ENCODE measurements at regions not wholly inside any gene's neighbourhood (a gene's known extent, or its start where the extent isn't known, plus 50 kb on each side); places are given as distances from the start of the nearest gene placed in this dataset.

DNA sequence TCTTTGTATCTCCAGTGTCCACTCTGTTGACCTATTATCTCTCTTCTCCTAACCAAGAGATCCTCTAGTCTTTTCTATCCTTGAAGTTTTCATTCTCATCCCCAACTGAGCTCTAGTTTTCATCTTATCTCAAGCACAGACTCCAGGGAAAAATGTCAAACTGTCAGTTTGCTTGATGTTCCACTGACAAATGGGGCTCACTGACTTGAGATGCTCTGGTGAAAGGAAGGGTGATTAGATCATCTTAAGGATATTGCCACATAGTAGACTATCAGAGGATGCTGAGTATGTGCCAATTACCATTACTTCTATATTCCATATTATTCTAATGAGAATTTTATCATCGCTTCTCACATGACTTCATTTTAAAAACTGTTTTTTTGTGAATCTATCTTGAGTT lies 2008.2 kb downstream of the ARAP2 start:
- no peak for TF ChIP-seq POLR2A (IDR thresholded peaks at IDR 0.05)
- TF ChIP-seq, protein P1, sequence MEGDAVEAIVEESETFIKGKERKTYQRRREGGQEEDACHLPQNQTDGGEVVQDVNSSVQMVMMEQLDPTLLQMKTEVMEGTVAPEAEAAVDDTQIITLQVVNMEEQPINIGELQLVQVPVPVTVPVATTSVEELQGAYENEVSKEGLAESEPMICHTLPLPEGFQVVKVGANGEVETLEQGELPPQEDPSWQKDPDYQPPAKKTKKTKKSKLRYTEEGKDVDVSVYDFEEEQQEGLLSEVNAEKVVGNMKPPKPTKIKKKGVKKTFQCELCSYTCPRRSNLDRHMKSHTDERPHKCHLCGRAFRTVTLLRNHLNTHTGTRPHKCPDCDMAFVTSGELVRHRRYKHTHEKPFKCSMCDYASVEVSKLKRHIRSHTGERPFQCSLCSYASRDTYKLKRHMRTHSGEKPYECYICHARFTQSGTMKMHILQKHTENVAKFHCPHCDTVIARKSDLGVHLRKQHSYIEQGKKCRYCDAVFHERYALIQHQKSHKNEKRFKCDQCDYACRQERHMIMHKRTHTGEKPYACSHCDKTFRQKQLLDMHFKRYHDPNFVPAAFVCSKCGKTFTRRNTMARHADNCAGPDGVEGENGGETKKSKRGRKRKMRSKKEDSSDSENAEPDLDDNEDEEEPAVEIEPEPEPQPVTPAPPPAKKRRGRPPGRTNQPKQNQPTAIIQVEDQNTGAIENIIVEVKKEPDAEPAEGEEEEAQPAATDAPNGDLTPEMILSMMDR (IDR thresholded peaks at IDR 0.05), result no peak
- 81 to 100% (median 91%) methylated on average over 1 of the region's 1 CpG for WGBS, 4 donors
- intact Hi-C loops (cut with DNase I), result no loop called here

DNA sequence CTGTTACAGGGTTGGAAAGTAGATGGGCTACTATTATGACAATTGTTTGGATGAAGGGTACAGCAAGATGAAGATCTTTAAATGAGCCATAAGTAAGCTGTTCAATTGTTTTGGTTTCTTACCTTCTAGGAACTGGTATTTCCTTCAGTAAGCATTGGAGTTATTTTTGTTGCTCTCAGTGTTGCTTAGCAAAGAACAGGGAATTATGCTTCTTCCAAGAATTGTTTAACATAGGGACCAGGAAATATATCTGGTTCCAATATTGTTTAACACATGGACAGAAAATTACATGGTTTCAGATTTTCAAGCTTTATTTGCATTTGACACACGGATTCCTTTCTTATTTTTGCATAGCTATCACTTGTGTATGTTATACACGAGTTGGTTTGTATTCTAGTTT lies 1999.0 kb downstream of the ARAP2 start:
- intact Hi-C loops (cut with DNase I), result no loop called here
- no peak for DNase-seq
- TF ChIP-seq, protein P1 (IDR thresholded peaks at IDR 0.05), result no peak
- no peak for TF ChIP-seq POLR2A (IDR thresholded peaks at IDR 0.05)
- Histone ChIP-seq H3K4me3 (no peak overlapping the region), H3K27ac (no peak overlapping the region), H3K27me3 (no peaks in the 10 kb centered on the region), H3K9me3 (replicated peaks in 1 of 3) (no peaks in the 10 kb centered on the region), H3K36me3 (replicated peaks in 1 of 2) (no peaks in the 10 kb centered on the region), H3K4me1 (replicated peaks in 1 of 2) (no peaks in the 10 kb centered on the region)
- 65 to 72% (median 69%) methylated on average over 2 of the region's 2 CpGs for WGBS, 4 donors

More for the DNA sequence above, 2008.2 kb downstream of the ARAP2 start:
- DNase-seq, result no peak
- no peak overlapping the region for H3K4me3 ChIP-seq
- H3K36me3 ChIP-seq (replicated peaks in 1 of 2), result no peaks in the 10 kb centered on the region
- H3K4me1 ChIP-seq (replicated peaks in 1 of 2), result no peaks in the 10 kb centered on the region
- no peaks in the 10 kb centered on the region for H3K9me3 ChIP-seq (replicated peaks in 1 of 3)
- no peak overlapping the region for H3K27ac ChIP-seq
- no peaks in the 10 kb centered on the region for H3K27me3 ChIP-seq

DNA sequence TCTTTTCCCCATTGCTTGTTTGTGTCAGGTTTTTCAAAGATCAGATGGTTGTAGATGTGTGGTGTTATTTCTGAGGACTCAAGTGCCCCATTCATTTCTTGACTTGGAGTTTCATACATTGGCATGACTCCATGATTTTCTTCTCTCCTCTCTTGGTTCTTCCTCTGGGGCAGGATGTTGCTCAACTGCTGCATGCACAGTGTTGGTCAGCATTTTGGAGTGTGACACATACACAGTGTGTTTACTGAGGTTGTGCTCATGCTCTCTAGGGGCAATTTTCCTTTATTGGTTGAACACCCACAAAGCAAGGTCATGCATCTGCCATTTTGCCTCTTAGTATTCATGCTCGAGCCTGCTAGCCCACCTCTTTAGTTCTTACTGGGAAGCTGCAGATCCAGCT lies 1993.8 kb downstream of the ARAP2 start:
- Histone ChIP-seq H3K36me3 (replicated peaks in 1 of 2) (no peaks in the 10 kb centered on the region), H3K4me3 (no peak overlapping the region), H3K9me3 (replicated peaks in 1 of 3) (no peaks in the 10 kb centered on the region), H3K27ac (no peak overlapping the region), H3K27me3 (no peaks in the 10 kb centered on the region), H3K4me1 (replicated peaks in 1 of 2) (no peaks in the 10 kb centered on the region)
- no peak for TF ChIP-seq POLR2A (IDR thresholded peaks at IDR 0.05)
- TF ChIP-seq, protein P1 (IDR thresholded peaks at IDR 0.05), result no peak
- intact Hi-C loops (cut with DNase I), result no loop called here
- DNase-seq, result no peak
- WGBS, 4 donors, result 58 to 88% (median 70%) methylated on average over 1 of the region's 1 CpG

DNA sequence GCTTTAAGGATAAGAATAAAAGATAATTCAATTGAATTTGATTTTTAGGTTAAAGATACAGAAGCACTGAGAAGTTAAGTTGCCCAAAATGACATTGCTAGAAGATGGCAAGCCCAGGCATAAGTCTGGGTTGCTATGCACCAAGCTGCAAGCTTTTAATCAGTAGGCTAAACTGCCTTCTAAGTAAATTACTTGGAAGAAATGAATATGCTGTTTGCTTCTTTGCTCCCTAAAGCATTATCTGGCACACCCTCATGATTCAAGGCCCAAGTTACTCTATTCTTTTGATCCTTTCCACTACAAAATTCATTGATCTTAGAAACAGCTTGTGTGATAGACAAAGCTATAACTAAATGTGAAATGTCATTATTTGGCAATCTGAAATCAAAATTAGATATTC lies 1991.1 kb downstream of the ARAP2 start:
- Histone ChIP-seq H3K27me3 (no peaks in the 10 kb centered on the region), H3K27ac (no peak overlapping the region), H3K9me3 (replicated peaks in 1 of 3) (no peaks in the 10 kb centered on the region), H3K4me3 (no peak overlapping the region), H3K36me3 (replicated peaks in 1 of 2) (no peaks in the 10 kb centered on the region), H3K4me1 (replicated peaks in 1 of 2) (no peaks in the 10 kb centered on the region)
- TF ChIP-seq, protein P1 (IDR thresholded peaks at IDR 0.05), result no peak
- TF ChIP-seq POLR2A (IDR thresholded peaks at IDR 0.05), result no peak
- no peak for DNase-seq
- intact Hi-C loops (cut with DNase I), result no loop called here

All from adrenal gland (tissue), 9 donors.